ENCODE measurements at regions not wholly inside any gene's neighbourhood (a gene's known extent, or its start where the extent isn't known, plus 50 kb on each side); places are given as distances from the start of the nearest gene placed in this dataset.
"Not testable (repeated sequence)": the region's sequence is repeated elsewhere in the genome, so short reads cannot be mapped to it uniquely, and the experiment has no call there.

DNA sequence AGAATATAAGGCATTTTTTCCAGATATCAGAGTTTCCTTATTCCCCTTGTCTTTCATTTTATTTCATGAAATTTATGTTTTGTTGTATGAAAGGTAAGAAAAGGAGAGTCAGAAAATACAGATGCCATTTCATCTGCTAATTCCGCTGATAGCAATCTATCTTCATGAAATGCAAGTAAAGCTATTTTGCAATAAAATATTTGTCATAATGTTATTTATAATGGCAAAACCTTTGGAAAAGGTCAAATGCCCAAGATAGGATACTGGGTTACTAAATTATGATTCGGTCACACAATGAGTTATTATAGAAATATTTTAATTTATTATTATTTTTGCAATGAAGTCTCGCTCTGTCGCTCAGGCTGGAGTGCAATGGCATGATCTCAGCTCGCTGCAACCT lies 124.2 kb downstream of the SPP2 start:
- Histone ChIP-seq H3K4me2 (ENCODE audit: low read length) (no peak overlapping the region), H3K27ac (no peak overlapping the region), H3K4me1 (no peaks in the 10 kb centered on the region), H3K9ac (no peak overlapping the region), H3K4me3 (ENCODE audit: low read depth, low read length) (no peak overlapping the region), H3K36me3 (ENCODE audit: control insufficient read depth, insufficient read depth, low read length) (no peaks in the 10 kb centered on the region), H2AFZ (no peak overlapping the region), H3K79me2 (no peaks in the 10 kb centered on the region), H3K27me3 (ENCODE audit: control insufficient read depth, insufficient read depth, low read length) (no peaks in the 10 kb centered on the region), H3K9me3 (ENCODE audit: control insufficient read depth, low read length) (no peaks in the 10 kb centered on the region)
- TF ChIP-seq, protein P1, sequence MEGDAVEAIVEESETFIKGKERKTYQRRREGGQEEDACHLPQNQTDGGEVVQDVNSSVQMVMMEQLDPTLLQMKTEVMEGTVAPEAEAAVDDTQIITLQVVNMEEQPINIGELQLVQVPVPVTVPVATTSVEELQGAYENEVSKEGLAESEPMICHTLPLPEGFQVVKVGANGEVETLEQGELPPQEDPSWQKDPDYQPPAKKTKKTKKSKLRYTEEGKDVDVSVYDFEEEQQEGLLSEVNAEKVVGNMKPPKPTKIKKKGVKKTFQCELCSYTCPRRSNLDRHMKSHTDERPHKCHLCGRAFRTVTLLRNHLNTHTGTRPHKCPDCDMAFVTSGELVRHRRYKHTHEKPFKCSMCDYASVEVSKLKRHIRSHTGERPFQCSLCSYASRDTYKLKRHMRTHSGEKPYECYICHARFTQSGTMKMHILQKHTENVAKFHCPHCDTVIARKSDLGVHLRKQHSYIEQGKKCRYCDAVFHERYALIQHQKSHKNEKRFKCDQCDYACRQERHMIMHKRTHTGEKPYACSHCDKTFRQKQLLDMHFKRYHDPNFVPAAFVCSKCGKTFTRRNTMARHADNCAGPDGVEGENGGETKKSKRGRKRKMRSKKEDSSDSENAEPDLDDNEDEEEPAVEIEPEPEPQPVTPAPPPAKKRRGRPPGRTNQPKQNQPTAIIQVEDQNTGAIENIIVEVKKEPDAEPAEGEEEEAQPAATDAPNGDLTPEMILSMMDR (IDR thresholded peaks at IDR 0.05) = no peak

DNA sequence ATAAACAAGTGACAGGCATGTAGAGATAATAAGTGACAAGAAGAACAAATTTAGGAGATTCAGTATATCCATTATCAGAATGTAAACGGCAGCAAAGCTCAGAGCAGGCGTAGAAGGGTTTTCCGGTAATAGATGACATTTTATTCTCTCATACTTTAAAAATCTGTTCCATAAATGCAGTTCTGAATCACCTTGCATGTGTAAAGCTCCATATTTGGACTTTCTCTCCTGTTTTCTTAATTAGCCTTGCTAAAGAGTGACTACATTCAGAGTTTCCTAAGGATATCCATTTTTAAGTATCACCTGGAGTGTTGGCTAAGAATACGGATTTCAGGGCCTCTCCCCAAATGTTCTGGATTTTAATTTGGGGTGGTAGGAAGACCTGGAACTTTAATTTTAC lies 122.0 kb downstream of the SPP2 start:
- Histone ChIP-seq H3K4me1 (no peaks in the 10 kb centered on the region), H3K79me2 (no peaks in the 10 kb centered on the region), H3K4me3 (ENCODE audit: low read depth, low read length) (no peak overlapping the region), H3K9me3 (ENCODE audit: control insufficient read depth, low read length) (no peaks in the 10 kb centered on the region), H3K4me2 (ENCODE audit: low read length) (no peak overlapping the region), H2AFZ (no peak overlapping the region), H3K27ac (no peak overlapping the region), H3K36me3 (ENCODE audit: control insufficient read depth, insufficient read depth, low read length) (no peaks in the 10 kb centered on the region), H3K27me3 (ENCODE audit: control insufficient read depth, insufficient read depth, low read length) (no peaks in the 10 kb centered on the region), H3K9ac (no peak overlapping the region)
- TF ChIP-seq, protein P1 (IDR thresholded peaks at IDR 0.05) = no peak

DNA sequence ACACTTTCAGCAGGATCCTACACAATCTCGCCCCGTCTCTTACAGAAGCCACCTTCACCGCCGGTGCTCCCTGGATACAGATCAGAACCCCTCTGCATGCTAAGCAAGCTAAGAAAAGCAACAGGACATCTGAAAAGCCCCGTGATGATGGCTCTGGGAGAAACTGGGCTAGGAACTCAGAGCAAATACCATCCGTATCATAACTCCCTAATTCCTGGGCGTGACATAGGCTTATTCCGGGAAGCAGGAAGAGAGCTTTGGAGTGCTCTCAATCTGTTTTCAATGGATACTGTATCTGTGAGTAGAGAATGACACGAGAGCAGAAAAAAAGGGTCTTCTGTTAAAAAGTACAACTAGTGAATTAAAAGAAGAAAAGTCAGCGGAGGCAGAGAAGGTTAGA lies 121.6 kb downstream of the SPP2 start:
- H3K36me3 ChIP-seq (ENCODE audit: control insufficient read depth, insufficient read depth, low read length) = no peaks in the 10 kb centered on the region
- no peak overlapping the region for H3K9ac ChIP-seq
- no peaks in the 10 kb centered on the region for H3K9me3 ChIP-seq (ENCODE audit: control insufficient read depth, low read length)
- no peak overlapping the region for H2AFZ ChIP-seq
- no peak overlapping the region for H3K4me3 ChIP-seq (ENCODE audit: low read depth, low read length)
- H3K79me2 ChIP-seq = no peaks in the 10 kb centered on the region
- H3K27ac ChIP-seq = no peak overlapping the region
- TF ChIP-seq, protein P1 (IDR thresholded peaks at IDR 0.05) = no peak
- no peaks in the 10 kb centered on the region for H3K4me1 ChIP-seq
- no peak overlapping the region for H3K4me2 ChIP-seq (ENCODE audit: low read length)
- H3K27me3 ChIP-seq (ENCODE audit: control insufficient read depth, insufficient read depth, low read length) = no peaks in the 10 kb centered on the region

DNA sequence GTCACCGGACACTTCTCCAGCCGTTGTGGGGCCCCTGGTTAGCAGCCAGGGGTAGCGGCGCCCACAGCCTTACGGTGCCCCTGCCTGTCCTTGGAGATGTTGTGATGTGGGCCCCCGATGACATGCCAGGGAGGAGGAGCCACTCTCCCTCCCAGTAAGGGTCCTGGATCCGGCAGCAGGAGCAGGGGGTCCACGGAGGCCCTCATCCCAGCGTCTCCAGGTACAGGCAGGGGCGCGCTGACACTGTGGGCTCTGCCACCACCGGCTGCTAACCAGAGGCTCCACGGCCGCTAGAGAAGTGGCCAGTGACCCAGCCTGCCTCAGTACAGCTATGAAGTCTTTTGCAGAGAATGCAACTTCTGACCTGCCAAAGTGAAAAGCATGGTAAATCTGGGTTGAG lies 121.2 kb downstream of the SPP2 start:
- Histone ChIP-seq H3K9me3 (ENCODE audit: control insufficient read depth, low read length) (no peaks in the 10 kb centered on the region), H3K9ac (no peak overlapping the region), H3K27ac (no peak overlapping the region), H2AFZ (no peak overlapping the region), H3K79me2 (no peaks in the 10 kb centered on the region), H3K36me3 (ENCODE audit: control insufficient read depth, insufficient read depth, low read length) (no peaks in the 10 kb centered on the region), H3K4me2 (ENCODE audit: low read length) (no peak overlapping the region), H3K27me3 (ENCODE audit: control insufficient read depth, insufficient read depth, low read length) (no peaks in the 10 kb centered on the region), H3K4me1 (no peaks in the 10 kb centered on the region), H3K4me3 (ENCODE audit: low read depth, low read length) (no peak overlapping the region)
- TF ChIP-seq, protein P1 (IDR thresholded peaks at IDR 0.05) = no peak

DNA sequence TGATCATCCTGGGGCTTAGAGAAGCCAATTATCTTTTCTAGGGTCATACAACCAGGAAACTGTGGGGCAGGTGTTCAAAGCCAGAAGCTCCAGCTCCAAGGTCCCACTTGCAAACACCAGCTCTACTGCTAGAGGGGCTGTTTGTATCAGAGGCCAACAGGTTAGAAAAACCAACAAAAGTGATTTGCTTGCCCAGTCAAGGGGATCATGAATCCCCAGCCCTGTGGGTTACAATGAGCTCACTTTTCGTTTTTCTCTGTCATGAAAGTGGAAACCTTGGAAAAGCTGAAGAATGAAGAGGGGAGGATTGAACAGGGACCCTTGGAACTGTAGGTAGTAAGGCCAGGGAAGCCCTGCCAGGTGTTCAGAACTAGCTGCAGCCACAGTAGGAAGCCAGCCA lies 119.2 kb downstream of the SPP2 start:
- no peak overlapping the region for H2AFZ ChIP-seq
- no peak overlapping the region for H3K9ac ChIP-seq
- no peak overlapping the region for H3K27ac ChIP-seq
- H3K9me3 ChIP-seq (ENCODE audit: control insufficient read depth, low read length) = no peaks in the 10 kb centered on the region
- TF ChIP-seq, protein P1 (IDR thresholded peaks at IDR 0.05) = no peak
- no peak overlapping the region for H3K4me2 ChIP-seq (ENCODE audit: low read length)
- no peaks in the 10 kb centered on the region for H3K4me1 ChIP-seq
- H3K79me2 ChIP-seq = no peaks in the 10 kb centered on the region
- H3K36me3 ChIP-seq (ENCODE audit: control insufficient read depth, insufficient read depth, low read length) = no peaks in the 10 kb centered on the region
- no peaks in the 10 kb centered on the region for H3K27me3 ChIP-seq (ENCODE audit: control insufficient read depth, insufficient read depth, low read length)
- H3K4me3 ChIP-seq (ENCODE audit: low read depth, low read length) = no peak overlapping the region

DNA sequence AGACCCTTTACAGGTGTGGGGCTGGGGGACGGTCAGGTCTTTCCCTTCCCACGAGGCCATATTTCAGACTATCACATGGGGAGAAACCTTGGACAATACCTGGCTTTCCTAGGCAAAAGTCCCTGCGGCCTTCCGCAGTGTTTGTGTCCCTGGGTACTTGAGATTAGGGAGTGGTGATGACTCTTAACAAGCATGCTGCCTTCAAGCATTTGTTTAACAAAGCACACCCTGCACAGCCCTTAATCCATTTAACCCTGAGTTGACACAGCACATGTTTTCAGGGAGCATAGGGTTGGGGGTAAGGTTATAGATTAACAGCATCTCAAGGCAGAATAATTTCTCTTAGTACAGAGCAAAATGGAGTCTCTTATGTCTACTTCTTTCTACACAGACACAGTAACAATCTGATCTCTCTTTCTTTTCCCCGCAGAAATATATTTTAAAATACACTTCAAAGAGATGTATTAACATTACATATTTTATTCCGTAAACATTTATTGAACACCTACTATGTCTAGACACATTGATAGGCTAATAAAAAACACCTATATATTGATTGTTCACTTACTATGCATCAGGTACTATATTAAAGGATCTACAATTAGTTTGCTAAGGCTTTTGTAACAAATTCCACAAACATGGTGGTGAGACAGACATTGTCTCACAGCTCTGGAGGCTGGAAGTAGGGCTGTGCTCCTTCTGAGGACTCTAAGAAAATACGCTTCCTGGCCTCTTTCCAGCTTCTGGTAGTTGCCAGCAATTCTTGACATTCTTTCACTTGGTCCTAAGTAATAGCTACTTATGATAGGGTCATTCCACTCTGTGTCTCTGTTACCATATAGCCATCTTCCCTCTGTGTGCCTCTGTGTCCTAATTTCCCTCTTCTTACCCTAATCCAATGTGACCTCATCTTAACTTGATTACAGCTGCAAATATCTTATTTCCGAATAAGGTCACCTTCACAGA lies 118.4 kb downstream of the SPP2 start:
- not testable (repeated sequence) for H3K27ac ChIP-seq

More for the DNA sequence above, 118.4 kb downstream of the SPP2 start:
- H3K4me1 ChIP-seq; H3K4me2 ChIP-seq (ENCODE audit: low read length); H2AFZ ChIP-seq; H3K9me3 ChIP-seq (ENCODE audit: control insufficient read depth, low read length); H3K9ac ChIP-seq; H3K79me2 ChIP-seq; H3K4me3 ChIP-seq (ENCODE audit: low read depth, low read length); H3K27me3 ChIP-seq (ENCODE audit: control insufficient read depth, insufficient read depth, low read length); H3K36me3 ChIP-seq (ENCODE audit: control insufficient read depth, insufficient read depth, low read length): not testable (repeated sequence)

Measured in parathyroid adenoma (tissue), 2 donors.